Stomach (tissue), 4 donors: ENCODE measurements at regions not wholly inside any gene's neighbourhood (a gene's known extent, or its start where the extent isn't known, plus 50 kb on each side); places are given as distances from the start of the nearest gene placed in this dataset.

Experiments
- CTCF ChIP-seq, 7 experiments: fragments of 450-650 bp in 4 of 7; fragments of 200-600 bp in 3 of 7; sonication (generic) in 3 of 7; IDR thresholded peaks; one replicate each; pipeline ENCODE4 v1.5.1; 2016 to 2019; ENCODE audit warnings: antibody characterized with exemption in 7 of 7, control low read depth in 2 of 7, mild to moderate bottlenecking in 1 of 7
- POLR2A ChIP-seq, 4 donors: fragments of 450-650 bp; IDR thresholded peaks; one replicate each; pipeline ENCODE4 v1.6.1; 2016; ENCODE audit warnings: antibody characterized with exemption in 4 of 4, control low read depth in 2 of 4, mild to moderate bottlenecking in 1 of 4, moderate library complexity in 1 of 4
- POLR2AphosphoS5 ChIP-seq, 3 donors: sonication (generic); formaldehyde crosslinking; IDR thresholded peaks; one replicate each; pipeline ENCODE4 v1.6.1; 2016; ENCODE audit warnings: antibody characterized with exemption in 3 of 3

GRCh38 chr14:44339862-44340261 lies 167.2 kb downstream of the FSCB start:
- TF ChIP-seq POLR2A (IDR thresholded peaks at IDR 0.05) (no peak), POLR2AphosphoS5 (IDR thresholded peaks at IDR 0.05) (no peak), CTCF (IDR thresholded peaks at IDR 0.05) (no peak)
